HEK293 (cell line): ENCODE measurements at regions not wholly inside any gene's neighbourhood (a gene's known extent, or its start where the extent isn't known, plus 50 kb on each side); places are given as distances from the start of the nearest gene placed in this dataset.

Experiments used
- CTCF ChIA-PET: fragments of 350-600 bp; formaldehyde crosslinking; extraction: SDS; loops from one replicate; lab custom pipeline; 2021; ENCODE audit warnings: antibody characterized with exemption; lab: Yijun Ruan, JAX
- POLR2A ChIA-PET: fragments of 300-600 bp; formaldehyde crosslinking; extraction: SDS; loops from one replicate; lab custom pipeline; 2020; ENCODE audit warnings: antibody characterized with exemption, inconsistent platforms; lab: Yijun Ruan, JAX
- H3K27ac ChIP-seq: fragments of 200-500 bp; sonication (Bioruptor generic); 2 replicates; pipeline ENCODE4 v1.5.1; 2014; ENCODE audit warnings: low read depth, low read length, control low read depth, inconsistent platforms; ENCODE audit errors: extremely low read depth
- H3K36me3 ChIP-seq, 2 experiments: fragments of 200-500 bp in 1 of 2; sonication (Bioruptor generic) in 1 of 2; 1 replicate in 1 of 2; 2 replicates in 1 of 2; pipeline ENCODE4 v1.5.1; 2014 to 2017; ENCODE audit warnings: inconsistent platforms in 2 of 2, low read length in 2 of 2; ENCODE audit not compliant: control insufficient read depth in 2 of 2, insufficient read depth in 1 of 2
- H3K4me1 ChIP-seq: fragments of 200-500 bp; sonication (Bioruptor generic); 2 replicates; pipeline ENCODE4 v1.5.1; 2014; ENCODE audit warnings: mild to moderate bottlenecking, low read length, inconsistent platforms; ENCODE audit not compliant: control insufficient read depth, insufficient read depth
- H3K4me3 ChIP-seq: 2 replicates; pipeline ENCODE4 v1.5.1; 2011; ENCODE audit warnings: low read depth, mild to moderate bottlenecking, control low read depth, low read length, moderate library complexity
- H3K9me3 ChIP-seq: fragments of 200-500 bp; sonication (Bioruptor generic); 2 replicates; pipeline ENCODE4 v1.5.1; 2014; ENCODE audit warnings: low read depth, low read length, inconsistent platforms; ENCODE audit not compliant: control insufficient read depth, insufficient read depth
- FEZF1 ChIP-seq: fragments of 450-650 bp; formaldehyde crosslinking; IDR thresholded peaks from 2 replicates; pipeline ENCODE4 v1.5.1; 2016; ENCODE audit warnings: missing biosample characterization, missing genetic modification characterization
- KLF1 ChIP-seq: fragments of 450-650 bp; formaldehyde crosslinking; IDR thresholded peaks from 2 replicates; pipeline ENCODE4 v1.5.1; 2016; ENCODE audit warnings: missing biosample characterization, missing genetic modification characterization
- ZNF175 ChIP-seq: fragments of 450-650 bp; formaldehyde crosslinking; IDR thresholded peaks from 2 replicates; pipeline ENCODE4 v1.5.1; 2016; ENCODE audit warnings: missing biosample characterization, missing genetic modification characterization
- ZNF239 ChIP-seq: fragments of 450-650 bp; formaldehyde crosslinking; IDR thresholded peaks from 2 replicates; pipeline ENCODE4 v1.5.1; 2016; ENCODE audit warnings: missing biosample characterization, missing genetic modification characterization
- ZNF24 ChIP-seq: fragments of 450-650 bp; formaldehyde crosslinking; IDR thresholded peaks from 2 replicates; pipeline ENCODE4 v1.5.1; 2016; ENCODE audit warnings: missing biosample characterization, missing genetic modification characterization
- ZNF350 ChIP-seq: fragments of 450-650 bp; formaldehyde crosslinking; IDR thresholded peaks from 2 replicates; pipeline ENCODE4 v1.5.0; 2017; ENCODE audit warnings: missing biosample characterization, mild to moderate bottlenecking, missing genetic modification characterization
- ZNF394 ChIP-seq: fragments of 450-650 bp; formaldehyde crosslinking; IDR thresholded peaks from 2 replicates; pipeline ENCODE4 v1.5.1; 2016; ENCODE audit warnings: missing biosample characterization, missing genetic modification characterization, mild to moderate bottlenecking, moderate library complexity, borderline replicate concordance
- ZNF416 ChIP-seq: fragments of 450-650 bp; formaldehyde crosslinking; IDR thresholded peaks from 2 replicates; pipeline ENCODE4 v1.5.1; 2016; ENCODE audit warnings: missing biosample characterization, missing genetic modification characterization
- ZNF530 ChIP-seq: fragments of 450-650 bp; formaldehyde crosslinking; IDR thresholded peaks from 2 replicates; pipeline ENCODE4 v1.5.1; 2016; ENCODE audit warnings: low read depth, missing biosample characterization, missing genetic modification characterization
- ZNF571 ChIP-seq: fragments of 450-650 bp; formaldehyde crosslinking; IDR thresholded peaks from 2 replicates; pipeline ENCODE4 v1.5.0; 2017; ENCODE audit warnings: missing biosample characterization, missing genetic modification characterization
- ZNF623 ChIP-seq: fragments of 450-650 bp; formaldehyde crosslinking; IDR thresholded peaks from 2 replicates; pipeline ENCODE4 v1.5.1; 2016; ENCODE audit warnings: missing biosample characterization, missing genetic modification characterization
- ZNF624 ChIP-seq: fragments of 450-650 bp; formaldehyde crosslinking; IDR thresholded peaks from 2 replicates; pipeline ENCODE4 v1.5.1; 2017; ENCODE audit warnings: missing biosample characterization, missing genetic modification characterization
- ZNF664 ChIP-seq: fragments of 450-650 bp; formaldehyde crosslinking; IDR thresholded peaks from 2 replicates; pipeline ENCODE4 v1.5.1; 2016; ENCODE audit warnings: missing biosample characterization, missing genetic modification characterization
- ZNF768 ChIP-seq: fragments of 450-650 bp; formaldehyde crosslinking; IDR thresholded peaks from 2 replicates; pipeline ENCODE4 v1.5.1; 2018; ENCODE audit warnings: missing biosample characterization, mild to moderate bottlenecking, missing genetic modification characterization
- ZNF785 ChIP-seq: fragments of 450-650 bp; formaldehyde crosslinking; IDR thresholded peaks from 2 replicates; pipeline ENCODE4 v1.5.1; 2016; ENCODE audit warnings: missing biosample characterization, missing genetic modification characterization
- ZSCAN30 ChIP-seq: fragments of 450-650 bp; IDR thresholded peaks from 2 replicates; pipeline ENCODE4 v1.5.1; 2018; ENCODE audit warnings: missing biosample characterization, mild to moderate bottlenecking, missing genetic modification characterization, moderate library complexity
- TF ChIP-seq, protein P1 (sequence below): fragments of 450-650 bp; IDR thresholded peaks from 2 replicates; pipeline ENCODE4 v1.5.1; 2018; ENCODE audit warnings: missing biosample characterization, missing genetic modification characterization
- TF ChIP-seq, protein P2 (sequence below): fragments of 450-650 bp; formaldehyde crosslinking; IDR thresholded peaks from 2 replicates; pipeline ENCODE4 v1.5.0; 2017; ENCODE audit warnings: missing biosample characterization, missing genetic modification characterization, borderline replicate concordance
- TF ChIP-seq, protein P3 (sequence below): fragments of 450-650 bp; IDR thresholded peaks from 2 replicates; pipeline ENCODE4 v1.5.1; 2018; ENCODE audit warnings: missing biosample characterization, mild to moderate bottlenecking, missing genetic modification characterization
- TF ChIP-seq, protein P4 (sequence below): fragments of 450-650 bp; formaldehyde crosslinking; IDR thresholded peaks from 2 replicates; pipeline ENCODE4 v1.5.1; 2016; ENCODE audit warnings: missing biosample characterization, missing genetic modification characterization
- TF ChIP-seq, protein P5 (sequence below): fragments of 450-650 bp; formaldehyde crosslinking; IDR thresholded peaks from 2 replicates; pipeline ENCODE4 v1.5.1; 2016; ENCODE audit warnings: missing biosample characterization, missing genetic modification characterization

DNA sequence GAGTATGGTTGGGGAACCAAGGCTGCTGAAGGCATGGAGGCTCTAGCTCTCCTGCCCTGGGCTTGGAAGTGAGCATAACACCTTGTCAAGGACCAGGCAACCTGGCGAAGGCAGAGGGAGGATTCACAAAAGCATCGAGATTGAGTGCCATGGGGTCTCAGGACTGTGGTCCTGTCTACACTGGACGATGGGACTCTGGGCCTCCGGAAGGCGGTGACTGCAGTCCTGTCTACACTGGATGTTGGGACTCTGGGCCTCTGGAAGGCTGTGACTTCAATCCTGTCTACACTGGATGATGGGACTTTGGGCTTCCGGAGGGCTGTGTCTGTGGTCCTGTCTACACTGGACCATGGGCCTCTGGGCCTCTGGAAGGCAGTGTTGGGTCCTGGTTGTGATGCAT is 290.4 kb downstream of the TEX29 start:
- no peaks in the 10 kb centered on the region for H3K4me1 ChIP-seq
- H3K9me3 ChIP-seq, result no peaks in the 10 kb centered on the region
- H3K27ac ChIP-seq, result no peak overlapping the region
- no peaks in the 10 kb centered on the region for H3K36me3 ChIP-seq
- no peak for TF ChIP-seq ZNF24 (tag by site-specific recombination)
- no peak for TF ChIP-seq KLF1 (tag by site-specific recombination)
- TF ChIP-seq ZNF785 (tag by site-specific recombination), result no peak
- no peak for TF ChIP-seq ZNF664 (tag by site-specific recombination)
- TF ChIP-seq, protein P1, sequence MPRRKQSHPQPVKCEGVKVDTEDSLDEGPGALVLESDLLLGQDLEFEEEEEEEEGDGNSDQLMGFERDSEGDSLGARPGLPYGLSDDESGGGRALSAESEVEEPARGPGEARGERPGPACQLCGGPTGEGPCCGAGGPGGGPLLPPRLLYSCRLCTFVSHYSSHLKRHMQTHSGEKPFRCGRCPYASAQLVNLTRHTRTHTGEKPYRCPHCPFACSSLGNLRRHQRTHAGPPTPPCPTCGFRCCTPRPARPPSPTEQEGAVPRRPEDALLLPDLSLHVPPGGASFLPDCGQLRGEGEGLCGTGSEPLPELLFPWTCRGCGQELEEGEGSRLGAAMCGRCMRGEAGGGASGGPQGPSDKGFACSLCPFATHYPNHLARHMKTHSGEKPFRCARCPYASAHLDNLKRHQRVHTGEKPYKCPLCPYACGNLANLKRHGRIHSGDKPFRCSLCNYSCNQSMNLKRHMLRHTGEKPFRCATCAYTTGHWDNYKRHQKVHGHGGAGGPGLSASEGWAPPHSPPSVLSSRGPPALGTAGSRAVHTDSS, result no peak
- TF ChIP-seq, protein P2, sequence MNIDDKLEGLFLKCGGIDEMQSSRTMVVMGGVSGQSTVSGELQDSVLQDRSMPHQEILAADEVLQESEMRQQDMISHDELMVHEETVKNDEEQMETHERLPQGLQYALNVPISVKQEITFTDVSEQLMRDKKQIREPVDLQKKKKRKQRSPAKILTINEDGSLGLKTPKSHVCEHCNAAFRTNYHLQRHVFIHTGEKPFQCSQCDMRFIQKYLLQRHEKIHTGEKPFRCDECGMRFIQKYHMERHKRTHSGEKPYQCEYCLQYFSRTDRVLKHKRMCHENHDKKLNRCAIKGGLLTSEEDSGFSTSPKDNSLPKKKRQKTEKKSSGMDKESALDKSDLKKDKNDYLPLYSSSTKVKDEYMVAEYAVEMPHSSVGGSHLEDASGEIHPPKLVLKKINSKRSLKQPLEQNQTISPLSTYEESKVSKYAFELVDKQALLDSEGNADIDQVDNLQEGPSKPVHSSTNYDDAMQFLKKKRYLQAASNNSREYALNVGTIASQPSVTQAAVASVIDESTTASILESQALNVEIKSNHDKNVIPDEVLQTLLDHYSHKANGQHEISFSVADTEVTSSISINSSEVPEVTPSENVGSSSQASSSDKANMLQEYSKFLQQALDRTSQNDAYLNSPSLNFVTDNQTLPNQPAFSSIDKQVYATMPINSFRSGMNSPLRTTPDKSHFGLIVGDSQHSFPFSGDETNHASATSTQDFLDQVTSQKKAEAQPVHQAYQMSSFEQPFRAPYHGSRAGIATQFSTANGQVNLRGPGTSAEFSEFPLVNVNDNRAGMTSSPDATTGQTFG, result no peak
- TF ChIP-seq ZNF416, result no peak
- no peak for TF ChIP-seq ZNF175 (tag by site-specific recombination)
- no peak for TF ChIP-seq ZNF624 (tag by site-specific recombination)
- ChIA-PET CTCF (no interaction called here), POLR2A (no interaction called here)
- H3K4me3 ChIP-seq, result no peak overlapping the region

DNA sequence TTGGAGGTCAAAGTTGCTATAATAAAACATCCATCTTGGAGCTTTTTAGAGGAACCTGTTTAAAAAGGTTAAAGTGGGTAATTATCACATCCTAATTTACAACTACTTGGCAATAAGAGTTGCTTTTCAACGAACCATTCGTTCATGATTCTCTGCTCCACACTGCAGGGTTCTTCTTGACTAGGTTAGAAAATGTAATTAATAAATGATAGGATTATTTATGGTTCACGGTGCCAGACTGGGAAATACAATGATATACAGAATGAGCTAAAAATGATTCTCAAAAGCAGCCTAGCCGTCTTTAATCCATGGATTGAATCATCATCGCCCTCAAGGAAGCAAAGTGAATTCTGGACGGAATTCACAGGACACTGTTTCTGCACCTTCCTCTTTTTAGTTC is 291.2 kb downstream of the TEX29 start:
- TF ChIP-seq ZSCAN30 (tag by site-specific recombination), result no peak
- TF ChIP-seq, protein P3, sequence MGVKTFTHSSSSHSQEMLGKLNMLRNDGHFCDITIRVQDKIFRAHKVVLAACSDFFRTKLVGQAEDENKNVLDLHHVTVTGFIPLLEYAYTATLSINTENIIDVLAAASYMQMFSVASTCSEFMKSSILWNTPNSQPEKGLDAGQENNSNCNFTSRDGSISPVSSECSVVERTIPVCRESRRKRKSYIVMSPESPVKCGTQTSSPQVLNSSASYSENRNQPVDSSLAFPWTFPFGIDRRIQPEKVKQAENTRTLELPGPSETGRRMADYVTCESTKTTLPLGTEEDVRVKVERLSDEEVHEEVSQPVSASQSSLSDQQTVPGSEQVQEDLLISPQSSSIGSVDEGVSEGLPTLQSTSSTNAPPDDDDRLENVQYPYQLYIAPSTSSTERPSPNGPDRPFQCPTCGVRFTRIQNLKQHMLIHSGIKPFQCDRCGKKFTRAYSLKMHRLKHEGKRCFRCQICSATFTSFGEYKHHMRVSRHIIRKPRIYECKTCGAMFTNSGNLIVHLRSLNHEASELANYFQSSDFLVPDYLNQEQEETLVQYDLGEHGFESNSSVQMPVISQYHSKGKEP (tag by site-specific recombination), result no peak
- no peak for TF ChIP-seq ZNF175 (tag by site-specific recombination)
- no peak for TF ChIP-seq FEZF1 (tag by site-specific recombination)
- no peak for TF ChIP-seq ZNF350 (tag by site-specific recombination)
- TF ChIP-seq, protein P4, sequence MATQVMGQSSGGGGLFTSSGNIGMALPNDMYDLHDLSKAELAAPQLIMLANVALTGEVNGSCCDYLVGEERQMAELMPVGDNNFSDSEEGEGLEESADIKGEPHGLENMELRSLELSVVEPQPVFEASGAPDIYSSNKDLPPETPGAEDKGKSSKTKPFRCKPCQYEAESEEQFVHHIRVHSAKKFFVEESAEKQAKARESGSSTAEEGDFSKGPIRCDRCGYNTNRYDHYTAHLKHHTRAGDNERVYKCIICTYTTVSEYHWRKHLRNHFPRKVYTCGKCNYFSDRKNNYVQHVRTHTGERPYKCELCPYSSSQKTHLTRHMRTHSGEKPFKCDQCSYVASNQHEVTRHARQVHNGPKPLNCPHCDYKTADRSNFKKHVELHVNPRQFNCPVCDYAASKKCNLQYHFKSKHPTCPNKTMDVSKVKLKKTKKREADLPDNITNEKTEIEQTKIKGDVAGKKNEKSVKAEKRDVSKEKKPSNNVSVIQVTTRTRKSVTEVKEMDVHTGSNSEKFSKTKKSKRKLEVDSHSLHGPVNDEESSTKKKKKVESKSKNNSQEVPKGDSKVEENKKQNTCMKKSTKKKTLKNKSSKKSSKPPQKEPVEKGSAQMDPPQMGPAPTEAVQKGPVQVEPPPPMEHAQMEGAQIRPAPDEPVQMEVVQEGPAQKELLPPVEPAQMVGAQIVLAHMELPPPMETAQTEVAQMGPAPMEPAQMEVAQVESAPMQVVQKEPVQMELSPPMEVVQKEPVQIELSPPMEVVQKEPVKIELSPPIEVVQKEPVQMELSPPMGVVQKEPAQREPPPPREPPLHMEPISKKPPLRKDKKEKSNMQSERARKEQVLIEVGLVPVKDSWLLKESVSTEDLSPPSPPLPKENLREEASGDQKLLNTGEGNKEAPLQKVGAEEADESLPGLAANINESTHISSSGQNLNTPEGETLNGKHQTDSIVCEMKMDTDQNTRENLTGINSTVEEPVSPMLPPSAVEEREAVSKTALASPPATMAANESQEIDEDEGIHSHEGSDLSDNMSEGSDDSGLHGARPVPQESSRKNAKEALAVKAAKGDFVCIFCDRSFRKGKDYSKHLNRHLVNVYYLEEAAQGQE (tag by site-specific recombination), result no peak
- TF ChIP-seq, protein P5, sequence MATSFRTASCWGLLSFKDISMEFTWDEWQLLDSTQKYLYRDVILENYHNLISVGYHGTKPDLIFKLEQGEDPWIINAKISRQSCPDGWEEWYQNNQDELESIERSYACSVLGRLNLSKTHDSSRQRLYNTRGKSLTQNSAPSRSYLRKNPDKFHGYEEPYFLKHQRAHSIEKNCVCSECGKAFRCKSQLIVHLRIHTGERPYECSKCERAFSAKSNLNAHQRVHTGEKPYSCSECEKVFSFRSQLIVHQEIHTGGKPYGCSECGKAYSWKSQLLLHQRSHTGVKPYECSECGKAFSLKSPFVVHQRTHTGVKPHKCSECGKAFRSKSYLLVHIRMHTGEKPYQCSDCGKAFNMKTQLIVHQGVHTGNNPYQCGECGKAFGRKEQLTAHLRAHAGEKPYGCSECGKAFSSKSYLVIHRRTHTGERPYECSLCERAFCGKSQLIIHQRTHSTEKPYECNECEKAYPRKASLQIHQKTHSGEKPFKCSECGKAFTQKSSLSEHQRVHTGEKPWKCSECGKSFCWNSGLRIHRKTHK (tag by site-specific recombination), result no peak
- TF ChIP-seq ZNF768 (tag by site-specific recombination), result no peak
- no peak for TF ChIP-seq ZNF571 (tag by site-specific recombination)
- TF ChIP-seq ZNF530, result no peak
- no peak for TF ChIP-seq ZNF623 (tag by site-specific recombination)
- no peak for TF ChIP-seq ZNF239 (tag by site-specific recombination)
- TF ChIP-seq ZNF394 (tag by site-specific recombination), result no peak
- TF ChIP-seq, all 188 proteins: peak for 0
- POLR2A ChIA-PET, result no interaction called here
- no peaks in the 10 kb centered on the region for H3K9me3 ChIP-seq
- no peaks in the 10 kb centered on the region for H3K36me3 ChIP-seq
- no peak overlapping the region for H3K27ac ChIP-seq
- H3K4me3 ChIP-seq, result no peak overlapping the region
- H3K4me1 ChIP-seq, result no peaks in the 10 kb centered on the region
- CTCF ChIA-PET, result no interaction called here
